ENCODE measurements at regions not wholly inside any gene's neighbourhood (a gene's known extent, or its start where the extent isn't known, plus 50 kb on each side); places are given as distances from the start of the nearest gene placed in this dataset.
"Not testable (repeated sequence)": the region's sequence is repeated elsewhere in the genome, so short reads cannot be mapped to it uniquely, and the experiment has no call there.

- no peak overlapping the region for H3K4me2 ChIP-seq (ENCODE audit: low read length)
- H3K27me3 ChIP-seq (ENCODE audit: insufficient read depth, low read length, poor library complexity) = no peaks in the 10 kb centered on the region
- H2BK120ac ChIP-seq (ENCODE audit: low read depth, low read length) = no peak overlapping the region
- H3K4me3 ChIP-seq (ENCODE audit: low read length) = no peak overlapping the region
- no peaks in the 10 kb centered on the region for H3K4me1 ChIP-seq (ENCODE audit: control insufficient read depth, low read depth, low read length)
- H3K18ac ChIP-seq (ENCODE audit: low read length) = no peak overlapping the region
- H3K9ac ChIP-seq (ENCODE audit: low read length) = no peak overlapping the region
- no peaks in the 10 kb centered on the region for H3K79me2 ChIP-seq (ENCODE audit: control insufficient read depth, insufficient read depth, low read length)
- no peaks in the 10 kb centered on the region for H3K79me1 ChIP-seq (ENCODE audit: low read length)
- no peak overlapping the region for H4K5ac ChIP-seq (ENCODE audit: low read length)
- H3K36me3 ChIP-seq (ENCODE audit: control insufficient read depth, insufficient read depth, low read length) = no peaks in the 10 kb centered on the region
- H2BK5ac ChIP-seq (ENCODE audit: low read length) = no peak overlapping the region
- no peak for DNase-seq
- H3K23ac ChIP-seq (ENCODE audit: low read length) = no peak overlapping the region
- no peak overlapping the region for H3K4ac ChIP-seq (ENCODE audit: low read depth, low read length)
- H2BK15ac ChIP-seq (replicated peaks; ENCODE audit: low read depth) = no peak overlapping the region
- no CpG with 5 or more reads among the region's 1 CpG for WGBS (ENCODE audit: extremely low coverage, insufficient coverage, low lambda C conversion rate)
- no peak overlapping the region for H2AK5ac ChIP-seq (ENCODE audit: low read length)
- H3K56ac ChIP-seq (ENCODE audit: low read length) = no peak overlapping the region
- H3K27ac ChIP-seq (ENCODE audit: low read depth, low read length) = no peak overlapping the region
- H4K8ac ChIP-seq (ENCODE audit: low read depth, low read length) = no peak overlapping the region
Observed at GRCh38 chr10:71116426-71116825, 95.9 kb upstream of the UNC5B start.

- not testable (repeated sequence) for H2BK120ac ChIP-seq (ENCODE audit: low read depth, low read length); H3K36me3 ChIP-seq (ENCODE audit: control insufficient read depth, insufficient read depth, low read length); H4K8ac ChIP-seq (ENCODE audit: low read depth, low read length); H4K5ac ChIP-seq (ENCODE audit: low read length); H3K4me3 ChIP-seq (ENCODE audit: low read length); H3K79me2 ChIP-seq (ENCODE audit: control insufficient read depth, insufficient read depth, low read length); H2AK5ac ChIP-seq (ENCODE audit: low read length); H3K56ac ChIP-seq (ENCODE audit: low read length); DNase-seq; H2BK15ac ChIP-seq (replicated peaks; ENCODE audit: low read depth); H3K27ac ChIP-seq (ENCODE audit: low read depth, low read length); H3K4ac ChIP-seq (ENCODE audit: low read depth, low read length); H3K4me2 ChIP-seq (ENCODE audit: low read length); H3K4me1 ChIP-seq (ENCODE audit: control insufficient read depth, low read depth, low read length); H3K18ac ChIP-seq (ENCODE audit: low read length); H3K9ac ChIP-seq (ENCODE audit: low read length); H3K27me3 ChIP-seq (ENCODE audit: insufficient read depth, low read length, poor library complexity); H2BK5ac ChIP-seq (ENCODE audit: low read length); H3K23ac ChIP-seq (ENCODE audit: low read length); H3K79me1 ChIP-seq (ENCODE audit: low read length)
- WGBS (ENCODE audit: extremely low coverage, insufficient coverage, low lambda C conversion rate) = no CpG with 5 or more reads among the region's 4 CpGs
Observed at GRCh38 chr10:71117589-71117988, 94.8 kb upstream of the UNC5B start.

- Histone ChIP-seq H3K79me2 (ENCODE audit: control insufficient read depth, insufficient read depth, low read length) (no peaks in the 10 kb centered on the region), H3K23ac (ENCODE audit: low read length) (no peak overlapping the region), H2BK5ac (ENCODE audit: low read length) (no peak overlapping the region), H3K79me1 (ENCODE audit: low read length) (no peaks in the 10 kb centered on the region), H3K9ac (ENCODE audit: low read length) (no peak overlapping the region), H3K27me3 (ENCODE audit: insufficient read depth, low read length, poor library complexity) (no peaks in the 10 kb centered on the region), H2BK120ac (ENCODE audit: low read depth, low read length) (no peak overlapping the region), H3K27ac (ENCODE audit: low read depth, low read length) (no peak overlapping the region), H3K4me3 (ENCODE audit: low read length) (no peak overlapping the region), H3K56ac (ENCODE audit: low read length) (no peak overlapping the region), H4K5ac (ENCODE audit: low read length) (no peak overlapping the region), H3K4me2 (ENCODE audit: low read length) (no peak overlapping the region), H2AK5ac (ENCODE audit: low read length) (no peak overlapping the region), H2BK15ac (replicated peaks; ENCODE audit: low read depth) (no peak overlapping the region), H4K8ac (ENCODE audit: low read depth, low read length) (no peak overlapping the region), H3K4me1 (ENCODE audit: control insufficient read depth, low read depth, low read length) (no peaks in the 10 kb centered on the region), H3K36me3 (ENCODE audit: control insufficient read depth, insufficient read depth, low read length) (no peaks in the 10 kb centered on the region), H3K18ac (ENCODE audit: low read length) (no peak overlapping the region), H3K4ac (ENCODE audit: low read depth, low read length) (no peak overlapping the region)
- no peak for DNase-seq
Observed at GRCh38 chr10:71123023-71123422, 89.3 kb upstream of the UNC5B start.

- no peaks in the 10 kb centered on the region for H3K36me3 ChIP-seq (ENCODE audit: control insufficient read depth, insufficient read depth, low read length)
- H3K4ac ChIP-seq (ENCODE audit: low read depth, low read length) = no peak overlapping the region
- H3K79me2 ChIP-seq (ENCODE audit: control insufficient read depth, insufficient read depth, low read length) = no peaks in the 10 kb centered on the region
- H3K4me3 ChIP-seq (ENCODE audit: low read length) = no peak overlapping the region
- no peak overlapping the region for H3K23ac ChIP-seq (ENCODE audit: low read length)
- H3K9ac ChIP-seq (ENCODE audit: low read length) = no peak overlapping the region
- no peak overlapping the region for H2AK5ac ChIP-seq (ENCODE audit: low read length)
- H4K8ac ChIP-seq (ENCODE audit: low read depth, low read length) = no peak overlapping the region
- H3K56ac ChIP-seq (ENCODE audit: low read length) = no peak overlapping the region
- H2BK5ac ChIP-seq (ENCODE audit: low read length) = no peak overlapping the region
- no peak overlapping the region for H3K27ac ChIP-seq (ENCODE audit: low read depth, low read length)
- WGBS (ENCODE audit: extremely low coverage, insufficient coverage, low lambda C conversion rate) = no CpG with 5 or more reads among the region's 13 CpGs
- no peaks in the 10 kb centered on the region for H3K27me3 ChIP-seq (ENCODE audit: insufficient read depth, low read length, poor library complexity)
- H3K18ac ChIP-seq (ENCODE audit: low read length) = no peak overlapping the region
- H4K5ac ChIP-seq (ENCODE audit: low read length) = no peak overlapping the region
- H3K4me1 ChIP-seq (ENCODE audit: control insufficient read depth, low read depth, low read length) = no peaks in the 10 kb centered on the region
- H3K79me1 ChIP-seq (ENCODE audit: low read length) = no peaks in the 10 kb centered on the region
- no peak overlapping the region for H2BK120ac ChIP-seq (ENCODE audit: low read depth, low read length)
- H3K4me2 ChIP-seq (ENCODE audit: low read length) = no peak overlapping the region
- no peak for DNase-seq
- no peak overlapping the region for H2BK15ac ChIP-seq (replicated peaks; ENCODE audit: low read depth)
Observed at GRCh38 chr10:71124921-71125748, 87.2 kb upstream of the UNC5B start.

- WGBS (ENCODE audit: extremely low coverage, insufficient coverage, low lambda C conversion rate) = no CpG with 5 or more reads among the region's 4 CpGs
- no peak overlapping the region for H3K23ac ChIP-seq (ENCODE audit: low read length)
- no peak overlapping the region for H3K4ac ChIP-seq (ENCODE audit: low read depth, low read length)
- H2AK5ac ChIP-seq (ENCODE audit: low read length) = no peak overlapping the region
- H3K9ac ChIP-seq (ENCODE audit: low read length) = no peak overlapping the region
- no peak overlapping the region for H2BK5ac ChIP-seq (ENCODE audit: low read length)
- no peak overlapping the region for H3K4me3 ChIP-seq (ENCODE audit: low read length)
- no peak overlapping the region for H3K56ac ChIP-seq (ENCODE audit: low read length)
- H3K36me3 ChIP-seq (ENCODE audit: control insufficient read depth, insufficient read depth, low read length) = no peaks in the 10 kb centered on the region
- no peaks in the 10 kb centered on the region for H3K79me2 ChIP-seq (ENCODE audit: control insufficient read depth, insufficient read depth, low read length)
- H3K4me2 ChIP-seq (ENCODE audit: low read length) = no peak overlapping the region
- no peak overlapping the region for H2BK15ac ChIP-seq (replicated peaks; ENCODE audit: low read depth)
- H2BK120ac ChIP-seq (ENCODE audit: low read depth, low read length) = no peak overlapping the region
- H3K4me1 ChIP-seq (ENCODE audit: control insufficient read depth, low read depth, low read length) = no peaks in the 10 kb centered on the region
- H3K27ac ChIP-seq (ENCODE audit: low read depth, low read length) = no peak overlapping the region
- no peak overlapping the region for H4K8ac ChIP-seq (ENCODE audit: low read depth, low read length)
- no peak overlapping the region for H4K5ac ChIP-seq (ENCODE audit: low read length)
- H3K18ac ChIP-seq (ENCODE audit: low read length) = no peak overlapping the region
- H3K27me3 ChIP-seq (ENCODE audit: insufficient read depth, low read length, poor library complexity) = no peaks in the 10 kb centered on the region
- no peaks in the 10 kb centered on the region for H3K79me1 ChIP-seq (ENCODE audit: low read length)
- DNase-seq = no peak
Observed at GRCh38 chr10:71125749-71126107, 86.6 kb upstream of the UNC5B start.

GRCh38 chr10:71126432-71126831, 85.9 kb upstream of the UNC5B start:
- Histone ChIP-seq H3K27ac (ENCODE audit: low read depth, low read length) (no peak overlapping the region), H3K18ac (ENCODE audit: low read length) (no peak overlapping the region), H3K79me2 (ENCODE audit: control insufficient read depth, insufficient read depth, low read length) (no peaks in the 10 kb centered on the region), H3K23ac (ENCODE audit: low read length) (no peak overlapping the region), H2BK15ac (replicated peaks; ENCODE audit: low read depth) (no peak overlapping the region), H3K27me3 (ENCODE audit: insufficient read depth, low read length, poor library complexity) (no peaks in the 10 kb centered on the region), H3K4ac (ENCODE audit: low read depth, low read length) (no peak overlapping the region), H3K36me3 (ENCODE audit: control insufficient read depth, insufficient read depth, low read length) (no peaks in the 10 kb centered on the region), H2BK5ac (ENCODE audit: low read length) (no peak overlapping the region), H3K9ac (ENCODE audit: low read length) (no peak overlapping the region), H2AK5ac (ENCODE audit: low read length) (no peak overlapping the region), H3K4me1 (ENCODE audit: control insufficient read depth, low read depth, low read length) (no peaks in the 10 kb centered on the region), H3K79me1 (ENCODE audit: low read length) (no peaks in the 10 kb centered on the region), H4K5ac (ENCODE audit: low read length) (no peak overlapping the region), H4K8ac (ENCODE audit: low read depth, low read length) (no peak overlapping the region), H2BK120ac (ENCODE audit: low read depth, low read length) (no peak overlapping the region), H3K56ac (ENCODE audit: low read length) (no peak overlapping the region), H3K4me2 (ENCODE audit: low read length) (no peak overlapping the region), H3K4me3 (ENCODE audit: low read length) (no peak overlapping the region)
- no peak for DNase-seq
- no CpG with 5 or more reads among the region's 7 CpGs for whole genome bisulfite sequencing (ENCODE audit: extremely low coverage, insufficient coverage, low lambda C conversion rate)
